GM18867 (cell line): ENCODE measurements at regions not wholly inside any gene's neighbourhood (a gene's known extent, or its start where the extent isn't known, plus 50 kb on each side); places are given as distances from the start of the nearest gene placed in this dataset.

Experiments
- ATAC-seq: cut with Tn5 transposase; IDR thresholded peaks from one replicate; pipeline ENCODE4 v1.9.1; 2021; ENCODE audit warnings: mild to moderate bottlenecking, moderate library complexity; ENCODE audit not compliant: unreplicated experiment

- ATAC-seq = peak; percentile 46
These were observed 53.0 kb upstream of the CYP2D6 start for GRCh38 chr22:42183461-42184059.

DNA sequence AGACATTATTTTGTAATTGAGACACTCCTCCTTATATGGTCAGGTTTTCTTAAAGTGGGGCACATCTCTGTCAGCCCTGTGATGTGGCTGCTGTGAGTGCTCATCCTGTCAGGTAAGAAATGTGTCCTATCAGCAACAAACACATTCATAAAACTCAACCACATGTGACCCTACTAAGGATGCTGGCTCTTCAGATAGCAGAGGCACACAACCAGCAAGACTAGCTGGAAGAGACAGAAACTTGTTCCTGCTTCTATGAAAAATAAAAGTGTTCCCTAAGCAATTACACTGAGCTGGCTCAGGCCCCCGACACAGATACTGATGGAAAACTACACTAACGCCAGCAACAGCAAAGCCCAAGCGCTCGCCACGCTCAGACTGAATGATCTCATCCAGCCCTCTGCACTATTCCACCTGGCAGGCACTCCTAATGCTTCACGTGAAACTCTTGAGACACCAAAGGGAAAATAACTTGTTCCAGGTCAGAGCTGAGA is 49.8 kb upstream of the CYP2D6 start:
- ATAC-seq = no peak
